Testis (tissue), 2 donors: ENCODE measurements at regions not wholly inside any gene's neighbourhood (a gene's known extent, or its start where the extent isn't known, plus 50 kb on each side); places are given as distances from the start of the nearest gene placed in this dataset.

Source experiments
- DNase-seq: peaks from one replicate; pipeline ENCODE4 v3.0.0-alpha.2; 2019
- H3K27ac ChIP-seq, 2 donors: fragments of 200-600 bp; sonication (generic); one replicate each; pipeline ENCODE4 v1.5.1; 2019
- H3K27me3 ChIP-seq: fragments of 200-600 bp; sonication (generic); one replicate; pipeline ENCODE4 v1.5.1; 2019
- H3K36me3 ChIP-seq: fragments of 200-600 bp; sonication (generic); one replicate; pipeline ENCODE4 v1.5.1; 2017; ENCODE audit warnings: low read depth; ENCODE audit errors: missing control alignments
- H3K4me1 ChIP-seq: fragments of 200-600 bp; sonication (generic); one replicate; pipeline ENCODE4 v1.5.1; 2019
- H3K4me3 ChIP-seq, 2 donors: fragments of 200-600 bp; sonication (generic); one replicate each; pipeline ENCODE4 v1.5.1; 2017 to 2019
- H3K9me3 ChIP-seq: fragments of 200-600 bp; sonication (generic); one replicate; pipeline ENCODE4 v1.5.1; 2017
- POLR2A ChIP-seq: fragments of 450-650 bp; IDR thresholded peaks from one replicate; pipeline ENCODE4 v1.6.1; 2017; ENCODE audit warnings: antibody characterized with exemption, mild to moderate bottlenecking, moderate library complexity
- whole genome bisulfite sequencing, 2 donors: methylation state at CpG; one replicate each; pipeline ENCODE4 v1.1.5; 2018; 5-methylcytosine and 5-hydroxymethylcytosine counted together
- intact Hi-C: fragments of 100-400 bp; cut with DNase I; formaldehyde crosslinking; loops from one replicate; pipeline ENCODE4 v1.15.1; 2023; ENCODE audit warnings: low total_unique reads
- TF ChIP-seq, protein P1 (sequence below), 3 experiments: fragments of 450-650 bp in 2 of 3; fragments of 200-600 bp in 1 of 3; sonication (generic) in 1 of 3; IDR thresholded peaks; one replicate each; pipeline ENCODE4 v1.5.1; 2016 to 2019; ENCODE audit warnings: antibody characterized with exemption in 3 of 3, mild to moderate bottlenecking in 2 of 3, moderate library complexity in 1 of 3

DNA sequence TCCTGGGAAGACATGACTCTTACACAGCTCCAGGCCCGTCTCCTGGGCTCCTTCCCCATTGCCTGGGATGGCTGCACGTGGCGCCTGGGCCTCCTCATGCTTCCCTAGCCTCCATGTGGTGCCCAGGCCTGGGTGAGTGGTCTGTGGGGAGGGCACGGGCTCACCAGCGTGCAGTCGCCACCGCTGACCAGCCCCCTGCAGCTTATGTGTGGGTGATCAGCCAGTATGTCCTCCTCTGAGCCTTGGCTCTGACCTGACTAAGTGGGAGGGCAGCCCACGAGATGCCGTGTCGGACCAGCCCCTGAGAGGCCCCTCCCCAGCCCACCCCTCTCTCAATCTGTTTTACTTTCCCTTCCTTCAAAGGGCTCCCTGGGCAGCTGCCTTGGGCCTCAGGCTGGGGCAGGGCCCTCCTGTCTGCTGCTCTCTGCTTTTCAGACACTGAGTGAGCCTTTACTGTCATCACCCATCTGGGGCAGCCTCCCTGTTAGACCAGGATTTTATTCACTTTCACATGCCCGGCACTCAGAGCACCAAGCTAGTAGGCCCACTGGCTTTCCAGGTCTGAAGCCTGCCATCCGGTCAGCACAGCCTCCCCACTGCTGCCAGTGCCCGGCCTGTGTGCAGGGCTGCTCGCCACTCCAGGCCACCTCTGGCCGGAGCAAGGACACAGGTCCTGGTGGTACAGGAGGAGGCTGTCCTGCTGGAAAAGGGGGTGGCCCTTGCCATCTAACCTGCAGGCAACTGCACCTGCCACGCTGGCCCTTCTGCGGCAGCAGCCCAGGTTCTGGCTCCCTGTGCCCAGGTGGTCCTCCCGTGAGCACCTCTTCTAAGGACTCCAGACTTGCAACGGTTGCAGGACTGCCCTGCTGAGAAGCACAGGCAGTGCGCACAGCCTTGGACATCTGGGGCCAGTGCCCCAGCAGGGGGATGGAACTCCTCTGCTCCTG, 84.9 kb upstream of the HPCAL1 start:
- TF ChIP-seq, protein P1, sequence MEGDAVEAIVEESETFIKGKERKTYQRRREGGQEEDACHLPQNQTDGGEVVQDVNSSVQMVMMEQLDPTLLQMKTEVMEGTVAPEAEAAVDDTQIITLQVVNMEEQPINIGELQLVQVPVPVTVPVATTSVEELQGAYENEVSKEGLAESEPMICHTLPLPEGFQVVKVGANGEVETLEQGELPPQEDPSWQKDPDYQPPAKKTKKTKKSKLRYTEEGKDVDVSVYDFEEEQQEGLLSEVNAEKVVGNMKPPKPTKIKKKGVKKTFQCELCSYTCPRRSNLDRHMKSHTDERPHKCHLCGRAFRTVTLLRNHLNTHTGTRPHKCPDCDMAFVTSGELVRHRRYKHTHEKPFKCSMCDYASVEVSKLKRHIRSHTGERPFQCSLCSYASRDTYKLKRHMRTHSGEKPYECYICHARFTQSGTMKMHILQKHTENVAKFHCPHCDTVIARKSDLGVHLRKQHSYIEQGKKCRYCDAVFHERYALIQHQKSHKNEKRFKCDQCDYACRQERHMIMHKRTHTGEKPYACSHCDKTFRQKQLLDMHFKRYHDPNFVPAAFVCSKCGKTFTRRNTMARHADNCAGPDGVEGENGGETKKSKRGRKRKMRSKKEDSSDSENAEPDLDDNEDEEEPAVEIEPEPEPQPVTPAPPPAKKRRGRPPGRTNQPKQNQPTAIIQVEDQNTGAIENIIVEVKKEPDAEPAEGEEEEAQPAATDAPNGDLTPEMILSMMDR (IDR thresholded peaks at IDR 0.05): no peak
- TF ChIP-seq POLR2A: no peak
- H3K4me1 ChIP-seq: no peaks in the 10 kb centered on the region
- no peaks in the 10 kb centered on the region for H3K9me3 ChIP-seq
- H3K4me3 ChIP-seq: no peak overlapping the region
- 85 to 92% methylated on average over 6 to 20 of the region's 20 CpGs for WGBS, 2 donors
- H3K27ac ChIP-seq: no peak overlapping the region
- intact Hi-C loops: no loop called here
- DNase-seq: no peak
- H3K27me3 ChIP-seq: no peaks in the 10 kb centered on the region
- no peaks in the 10 kb centered on the region for H3K36me3 ChIP-seq

DNA sequence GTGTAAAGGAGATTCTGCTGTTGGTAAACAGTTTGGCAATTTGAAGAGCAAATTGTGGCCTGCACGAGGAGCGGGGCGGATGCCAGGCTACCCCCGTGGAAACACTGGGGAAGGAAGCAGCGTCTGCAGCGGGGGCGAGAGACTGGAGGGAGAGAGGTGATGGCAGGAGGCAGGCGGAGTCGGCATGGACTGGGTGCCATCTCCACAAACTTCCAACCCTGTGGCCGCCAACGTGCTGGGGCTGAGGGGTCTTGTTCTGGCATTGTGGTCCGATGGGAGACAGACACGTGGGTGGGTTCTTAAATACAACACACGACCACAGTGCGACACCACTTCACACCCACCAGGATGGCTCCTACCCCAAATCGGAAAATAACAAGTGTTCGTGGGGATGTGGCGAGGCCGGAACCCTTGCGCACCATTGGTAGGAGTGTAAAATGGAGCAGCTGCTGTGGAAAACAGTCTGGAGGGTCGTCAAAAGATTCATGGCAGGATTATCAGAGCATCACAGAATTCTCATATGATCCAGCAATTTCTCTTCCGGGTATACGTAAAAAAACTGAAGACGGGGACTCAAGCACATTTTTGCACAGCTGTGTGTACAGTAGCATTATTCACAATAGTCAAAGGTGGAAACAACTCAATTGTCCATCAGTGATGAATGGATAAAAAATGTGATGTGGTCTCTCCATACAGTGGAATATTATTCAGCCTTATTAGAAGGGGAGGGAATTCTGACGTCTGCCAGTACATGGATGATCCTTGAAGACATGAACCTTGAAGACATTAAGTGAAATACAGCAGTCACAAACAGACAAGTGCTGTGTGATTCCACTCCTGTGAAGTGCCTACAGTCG, 82.4 kb upstream of the HPCAL1 start:
- no peaks in the 10 kb centered on the region for H3K27me3 ChIP-seq
- TF ChIP-seq, protein P1 (IDR thresholded peaks at IDR 0.05): no peak
- TF ChIP-seq POLR2A: no peak
- H3K4me3 ChIP-seq: no peak overlapping the region
- intact Hi-C loops: no loop called here
- H3K36me3 ChIP-seq: no peaks in the 10 kb centered on the region
- WGBS, 2 donors: 89 to 94% methylated on average over 26 of the region's 26 CpGs
- DNase-seq: no peak
- no peaks in the 10 kb centered on the region for H3K9me3 ChIP-seq
- H3K27ac ChIP-seq: no peak overlapping the region
- H3K4me1 ChIP-seq: peaks cover under 1% of the 10 kb centered on the region

DNA sequence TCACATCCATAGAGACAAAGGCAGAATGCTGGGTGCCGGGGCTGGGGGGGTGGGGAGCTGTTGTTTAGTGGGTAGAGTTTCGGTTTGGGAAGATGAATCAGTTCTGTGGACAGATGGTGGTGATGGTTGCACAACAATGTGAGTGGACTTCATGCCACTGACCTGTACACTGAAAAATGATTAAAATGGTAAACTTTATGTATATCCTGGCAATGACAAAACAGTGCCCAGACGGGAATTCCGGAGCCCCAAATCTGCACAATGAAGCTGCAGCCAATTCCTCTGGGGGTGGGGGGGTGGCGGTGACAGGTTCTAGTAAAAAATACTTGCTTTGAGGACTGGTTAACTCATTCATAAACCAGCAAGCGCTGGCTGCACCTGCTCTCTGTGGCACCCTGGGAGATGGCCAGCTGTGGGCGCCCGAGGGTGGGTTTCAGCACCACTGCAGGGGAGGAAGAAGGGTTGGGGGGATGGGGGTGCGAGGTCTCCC, 81.8 kb upstream of the HPCAL1 start:
- no peak for DNase-seq

DNA sequence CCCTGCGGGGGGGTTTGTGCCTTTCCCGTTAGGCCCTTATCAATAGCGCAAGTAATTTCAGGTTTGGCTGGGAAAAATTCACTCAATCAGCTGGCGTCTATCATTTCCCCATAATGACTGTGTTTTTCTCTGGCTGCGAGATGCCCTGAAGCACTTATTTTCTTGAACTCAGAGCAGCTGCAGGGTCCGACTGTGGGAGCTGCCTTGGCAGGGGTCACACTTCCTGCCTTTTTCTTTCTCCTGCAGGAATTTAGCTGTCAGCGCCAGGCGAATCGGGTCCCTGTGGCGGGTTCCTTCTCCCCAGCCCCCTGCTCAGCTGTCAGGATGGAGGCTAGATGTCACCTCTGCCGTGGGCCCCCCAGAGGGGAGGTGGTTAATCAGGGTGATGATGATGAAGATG, 81.3 kb upstream of the HPCAL1 start:
- no peaks in the 10 kb centered on the region for H3K36me3 ChIP-seq
- H3K9me3 ChIP-seq: no peaks in the 10 kb centered on the region
- intact Hi-C loops: no loop called here
- H3K27ac ChIP-seq: no peak overlapping the region
- no peak overlapping the region for H3K4me3 ChIP-seq
- no peaks in the 10 kb centered on the region for H3K27me3 ChIP-seq
- TF ChIP-seq, protein P1 (IDR thresholded peaks at IDR 0.05): no peak
- no peak for TF ChIP-seq POLR2A
- 72 to 86% methylated on average over 11 of the region's 11 CpGs for WGBS, 2 donors
- peaks cover 10% of the 10 kb centered on the region for H3K4me1 ChIP-seq
- no peak for DNase-seq

More for the DNA sequence above, 81.8 kb upstream of the HPCAL1 start:
- WGBS, 2 donors: 81 to 88% methylated on average over 7 to 9 of the region's 9 CpGs
- intact Hi-C loops: no loop called here
- Histone ChIP-seq H3K4me1 (peaks cover 7% of the 10 kb centered on the region), H3K27ac (no peak overlapping the region), H3K9me3 (no peaks in the 10 kb centered on the region), H3K27me3 (no peaks in the 10 kb centered on the region), H3K36me3 (no peaks in the 10 kb centered on the region), H3K4me3 (no peak overlapping the region)
- TF ChIP-seq, protein P1 (IDR thresholded peaks at IDR 0.05): no peak
- no peak for TF ChIP-seq POLR2A
